HepG2 (cell line): ENCODE measurements at regions not wholly inside any gene's neighbourhood (a gene's known extent, or its start where the extent isn't known, plus 50 kb on each side); places are given as distances from the start of the nearest gene placed in this dataset.

ENCODE experiments used
- ATAC-seq: fragments of 200-7000 bp; cut with Tn5 transposase; 3 replicates; pipeline ENCODE4 v1.9.1; 2020; ENCODE audit warnings: mild to moderate bottlenecking, moderate library complexity
- BruUV-seq: library from RNA; stranded (reverse); fragments of 400-500 nt; replicated peaks from 2 replicates; lab custom pipeline; 2021; lab: Mats Ljungman, UMichigan
- CTCF ChIA-PET: fragments of 300-600 bp; formaldehyde crosslinking; extraction: SDS; loops from one replicate; lab custom pipeline; 2021; ENCODE audit warnings: low total read pairs, inconsistent platforms, low intra/inter-chr PET ratio; lab: Yijun Ruan, JAX
- POLR2A ChIA-PET: fragments of 350-600 bp; sonication (Branson Sonifier 250); formaldehyde crosslinking; loops from one replicate; lab custom pipeline; 2020; ENCODE audit warnings: antibody characterized with exemption, inconsistent platforms; lab: Yijun Ruan, JAX
- DNase-seq: peaks from one replicate; pipeline ENCODE4 v3.0.0-alpha.2; 2015; ENCODE audit warnings: low spot score
- FAIRE-seq: peaks from 3 replicates; lab custom pipeline; 2011; peaks lifted over from hg19 to GRCh38; lab: Jason Lieb, UNC
- H2AFZ ChIP-seq: one replicate; pipeline ENCODE4 v1.6.1; 2011; ENCODE audit warnings: low read length, inconsistent platforms
- H3K27ac ChIP-seq: fragments of 300-600 bp; 3 replicates; pipeline ENCODE4 v1.8.0; 2011; ENCODE audit warnings: mixed run types, mild to moderate bottlenecking, mixed read lengths, low read length, inconsistent platforms; ENCODE audit not compliant: insufficient read depth; ENCODE audit errors: extremely low read length
- H3K27me3 ChIP-seq, 2 experiments: fragments of 200-600 bp in 1 of 2; 2 replicates in 1 of 2; 3 replicates in 1 of 2; pipeline versions ENCODE4 v1.6.0 to v1.8.0; 2011; ENCODE audit warnings: low read length in 2 of 2, mild to moderate bottlenecking in 2 of 2, moderate library complexity in 2 of 2, inconsistent platforms in 1 of 2; ENCODE audit not compliant: insufficient read depth in 2 of 2, control insufficient read depth in 1 of 2
- H3K36me3 ChIP-seq, 2 experiments: fragments of 200-600 bp in 1 of 2; replicated peaks in 1 of 2; 2 replicates in 1 of 2; 3 replicates in 1 of 2; pipeline versions ENCODE4 v1.5.1 to v1.8.0; 2011; ENCODE audit warnings: low read length in 2 of 2, inconsistent platforms in 1 of 2; ENCODE audit not compliant: insufficient read depth in 2 of 2, control insufficient read depth in 1 of 2
- H3K4me1 ChIP-seq: 2 replicates; pipeline ENCODE4 v1.5.1; 2012; ENCODE audit warnings: low read length, inconsistent platforms; ENCODE audit not compliant: insufficient read depth
- H3K4me2 ChIP-seq: 2 replicates; pipeline ENCODE4 v1.6.0; 2011; ENCODE audit warnings: low read depth, low read length, inconsistent platforms
- H3K4me3 ChIP-seq, 3 experiments: fragments of 200-600 bp in 1 of 3; sonication (generic), shearing (Covaris generic) in 1 of 3; replicated peaks in 1 of 3; 2 replicates each; pipeline ENCODE4 v1.5.1; 2011 to 2016; ENCODE audit warnings: low read length in 3 of 3, inconsistent platforms in 2 of 3, low read depth in 2 of 3, mild to moderate bottlenecking in 2 of 3, control low read depth in 1 of 3, mixed read lengths in 1 of 3; ENCODE audit not compliant: insufficient read depth in 1 of 3
- H3K79me2 ChIP-seq: one replicate; pipeline ENCODE4 v1.6.1; 2011; ENCODE audit warnings: low read length, inconsistent platforms; ENCODE audit not compliant: insufficient read depth
- H3K9ac ChIP-seq: 2 replicates; pipeline ENCODE4 v1.6.0; 2011; ENCODE audit warnings: mild to moderate bottlenecking, low read depth, low read length, inconsistent platforms; ENCODE audit not compliant: insufficient read depth
- H3K9me3 ChIP-seq: 2 replicates; pipeline ENCODE4 v1.5.1; 2012; ENCODE audit warnings: mild to moderate bottlenecking, low read length
- H4K20me1 ChIP-seq: 2 replicates; pipeline ENCODE4 v1.6.0; 2011; ENCODE audit warnings: inconsistent platforms, mild to moderate bottlenecking, low read length, moderate library complexity; ENCODE audit not compliant: insufficient read depth
- ELF4 ChIP-seq: sonication (generic); formaldehyde crosslinking; IDR thresholded peaks from 2 replicates; pipeline ENCODE4 v1.5.0; 2020; ENCODE audit warnings: missing genetic modification reagents, mild to moderate bottlenecking, moderate library complexity, borderline replicate concordance
- KAT8 ChIP-seq: IDR thresholded peaks from 2 replicates; pipeline ENCODE4 v1.6.1; 2016; ENCODE audit warnings: missing genetic modification reagents, missing compliant biosample characterization
- KLF9 ChIP-seq: IDR thresholded peaks from 2 replicates; pipeline ENCODE4 v1.6.1; 2016; ENCODE audit warnings: low read depth
- MYNN ChIP-seq: sonication (generic); formaldehyde crosslinking; IDR thresholded peaks from 2 replicates; pipeline ENCODE4 v1.4.0; 2020; ENCODE audit warnings: mild to moderate bottlenecking, low read depth, missing genetic modification reagents
- NR3C1 ChIP-seq: sonication (generic); formaldehyde crosslinking; IDR thresholded peaks from 2 replicates; pipeline ENCODE4 v1.4.0; 2020; ENCODE audit warnings: missing genetic modification reagents
- SATB2 ChIP-seq: sonication (generic); formaldehyde crosslinking; IDR thresholded peaks from 2 replicates; pipeline ENCODE4 v1.5.0; 2020; ENCODE audit warnings: missing genetic modification reagents
- SP140L ChIP-seq: sonication (generic); formaldehyde crosslinking; IDR thresholded peaks from 2 replicates; pipeline ENCODE4 v1.4.0; 2020; ENCODE audit warnings: missing genetic modification reagents, borderline replicate concordance
- ZNF160 ChIP-seq: sonication (generic); formaldehyde crosslinking; IDR thresholded peaks from 2 replicates; pipeline ENCODE4 v1.8.0; 2022; ENCODE audit warnings: mild to moderate bottlenecking, inconsistent platforms, missing genetic modification reagents
- WGBS: methylation state at CpG from one replicate; pipeline ENCODE4 v1.1.6; 2017; ENCODE audit warnings: low lambda C conversion rate; 5-methylcytosine and 5-hydroxymethylcytosine counted together
- in situ Hi-C: cut with HindIII; loops from 2 replicates; pipeline ENCODE4 v1.10.0; 2017; ENCODE audit warnings: low pct_unique_long_range_greater_than_20kb; ENCODE audit not compliant: extremely low pct_ligation_motif_present
- intact Hi-C: fragments of 100-400 bp; cut with micrococcal nuclease; formaldehyde crosslinking; loops from one replicate; pipeline ENCODE4 v1.10.0; 2022; ENCODE audit not compliant: unreplicated experiment

- BruUV-seq: no TSS peak
- H3K4me3 ChIP-seq: no peak overlapping the region
- DNase-seq (no peak), FAIRE-seq (no peak), ATAC-seq (no peak)
- in situ Hi-C loops (loop anchor here (25.0 kb wide), 1 partner anchor 672 kb away; no protein-coding TSS in a partner anchor), intact Hi-C loops (loop anchor here (1.0 to 10.0 kb wide), 4 partner anchors 162 to 910 kb away; no protein-coding TSS in a partner anchor)
- H3K36me3 ChIP-seq: no peaks in the 10 kb centered on the region
- WGBS: 43% methylated on average over 6 of the region's 6 CpGs
- no peaks in the 10 kb centered on the region for H4K20me1 ChIP-seq
- no peaks in the 10 kb centered on the region for H3K9me3 ChIP-seq
- TF ChIP-seq MYNN (CRISPR knock-in tag) (no peak), SP140L (no peak), KAT8 (no peak), ELF4 (CRISPR knock-in tag) (no peak)
- no peaks in the 10 kb centered on the region; a peak in 2 of 5 replicates for H3K27me3 ChIP-seq
- CTCF ChIA-PET: interaction anchor here (2.3 kb wide), 1 partner anchor 685 kb away, joined by 13 read pairs; no protein-coding TSS in a partner anchor
- no peak overlapping the region for H3K4me2 ChIP-seq
- H3K79me2 ChIP-seq: no peaks in the 10 kb centered on the region
- no peak overlapping the region for H3K9ac ChIP-seq
- H3K27ac ChIP-seq: no peak overlapping the region
- H3K4me1 ChIP-seq: peaks cover 11% of the 10 kb centered on the region
- POLR2A ChIA-PET: no interaction called here
- H2AFZ ChIP-seq: no peak overlapping the region
These were observed 189.9 kb upstream of the THRB start for GRCh38 chr3:24684506-24685023.

- no TSS peak for BruUV-seq
- DNase-seq: no peak
- intact Hi-C loops: loop anchor here (10.0 kb wide), 1 partner anchor 908 kb away; no protein-coding TSS in a partner anchor
These were observed 192.2 kb upstream of the THRB start for GRCh38 chr3:24686808-24687207.

More at GRCh38 chr3:24686808-24687207, 192.2 kb upstream of the THRB start:
- no peak overlapping the region for H3K4me2 ChIP-seq
- no peaks in the 10 kb centered on the region for H3K79me2 ChIP-seq
- H4K20me1 ChIP-seq: no peaks in the 10 kb centered on the region
- no peak overlapping the region for H3K9ac ChIP-seq
- H3K4me1 ChIP-seq: peaks cover 11% of the 10 kb centered on the region
- H3K4me3 ChIP-seq: no peak overlapping the region
- H3K27me3 ChIP-seq: no peaks in the 10 kb centered on the region; a peak in 1 of 5 replicates
- FAIRE-seq: no peak
- no peaks in the 10 kb centered on the region for H3K36me3 ChIP-seq
- CTCF ChIA-PET: no interaction called here
- in situ Hi-C loops: loop anchor here (25.0 kb wide), 1 partner anchor 675 kb away; no protein-coding TSS in a partner anchor
- WGBS: 6% methylated on average over 1 of the region's 1 CpG
- H3K9me3 ChIP-seq: no peaks in the 10 kb centered on the region
- POLR2A ChIA-PET: no interaction called here
- no peak overlapping the region for H2AFZ ChIP-seq
- TF ChIP-seq KLF9: no peak
- no peak for TF ChIP-seq NR3C1 (CRISPR knock-in tag)
- no peak for TF ChIP-seq ZNF160 (CRISPR knock-in tag)
- TF ChIP-seq SATB2: no peak
- H3K27ac ChIP-seq: no peak overlapping the region
- no peak for ATAC-seq
